Cardiac fibroblast (primary cell): ENCODE measurements at regions not wholly inside any gene's neighbourhood (a gene's known extent, or its start where the extent isn't known, plus 50 kb on each side); places are given as distances from the start of the nearest gene placed in this dataset.

Experiments used
- DNase-seq, 2 donors: peaks; one replicate each; pipeline versions ENCODE4 v3.0.0 to v3.0.0-alpha.2; 2010; ENCODE audit warnings: low read depth in 2 of 2
- H3K4me3 ChIP-seq, 2 donors: replicated peaks in 1 of 2; 1 replicate in 1 of 2; 2 replicates in 1 of 2; pipeline ENCODE4 v1.5.1; 2011; ENCODE audit warnings: low read depth in 2 of 2, low read length in 2 of 2, mild to moderate bottlenecking in 2 of 2, moderate library complexity in 1 of 2
- TF ChIP-seq, protein P1 (sequence below): IDR thresholded peaks from one replicate; pipeline ENCODE4 v1.5.1; 2011; ENCODE audit warnings: low read depth, mild to moderate bottlenecking, low read length, inconsistent platforms

GRCh38 chr20:24064092-24064491, 75.5 kb upstream of the GGTLC1 start:
- TF ChIP-seq, protein P1, sequence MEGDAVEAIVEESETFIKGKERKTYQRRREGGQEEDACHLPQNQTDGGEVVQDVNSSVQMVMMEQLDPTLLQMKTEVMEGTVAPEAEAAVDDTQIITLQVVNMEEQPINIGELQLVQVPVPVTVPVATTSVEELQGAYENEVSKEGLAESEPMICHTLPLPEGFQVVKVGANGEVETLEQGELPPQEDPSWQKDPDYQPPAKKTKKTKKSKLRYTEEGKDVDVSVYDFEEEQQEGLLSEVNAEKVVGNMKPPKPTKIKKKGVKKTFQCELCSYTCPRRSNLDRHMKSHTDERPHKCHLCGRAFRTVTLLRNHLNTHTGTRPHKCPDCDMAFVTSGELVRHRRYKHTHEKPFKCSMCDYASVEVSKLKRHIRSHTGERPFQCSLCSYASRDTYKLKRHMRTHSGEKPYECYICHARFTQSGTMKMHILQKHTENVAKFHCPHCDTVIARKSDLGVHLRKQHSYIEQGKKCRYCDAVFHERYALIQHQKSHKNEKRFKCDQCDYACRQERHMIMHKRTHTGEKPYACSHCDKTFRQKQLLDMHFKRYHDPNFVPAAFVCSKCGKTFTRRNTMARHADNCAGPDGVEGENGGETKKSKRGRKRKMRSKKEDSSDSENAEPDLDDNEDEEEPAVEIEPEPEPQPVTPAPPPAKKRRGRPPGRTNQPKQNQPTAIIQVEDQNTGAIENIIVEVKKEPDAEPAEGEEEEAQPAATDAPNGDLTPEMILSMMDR = no peak
- no peak overlapping the region for H3K4me3 ChIP-seq
- no peak for DNase-seq

DNA sequence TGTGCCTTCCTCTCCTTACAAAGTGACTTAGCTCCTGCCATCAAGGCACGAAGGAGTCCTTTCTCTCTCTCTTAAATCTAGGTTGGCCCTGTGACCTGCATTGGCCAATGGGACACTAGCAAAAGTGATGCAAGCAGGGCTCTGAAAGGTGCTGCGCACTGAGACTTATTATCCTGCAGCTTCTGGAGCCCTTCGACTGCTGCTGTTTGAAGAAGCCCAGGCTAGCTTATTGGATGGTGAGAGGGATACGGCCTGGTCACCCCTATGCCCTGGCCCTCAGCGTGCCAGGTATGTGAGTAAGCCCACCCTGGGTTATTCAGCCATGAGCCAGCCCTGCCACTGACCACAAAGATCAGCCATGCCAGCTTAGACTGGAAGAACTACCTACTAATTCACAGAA, 74.5 kb upstream of the GGTLC1 start:
- no peak for DNase-seq
- no peak overlapping the region for H3K4me3 ChIP-seq

DNA sequence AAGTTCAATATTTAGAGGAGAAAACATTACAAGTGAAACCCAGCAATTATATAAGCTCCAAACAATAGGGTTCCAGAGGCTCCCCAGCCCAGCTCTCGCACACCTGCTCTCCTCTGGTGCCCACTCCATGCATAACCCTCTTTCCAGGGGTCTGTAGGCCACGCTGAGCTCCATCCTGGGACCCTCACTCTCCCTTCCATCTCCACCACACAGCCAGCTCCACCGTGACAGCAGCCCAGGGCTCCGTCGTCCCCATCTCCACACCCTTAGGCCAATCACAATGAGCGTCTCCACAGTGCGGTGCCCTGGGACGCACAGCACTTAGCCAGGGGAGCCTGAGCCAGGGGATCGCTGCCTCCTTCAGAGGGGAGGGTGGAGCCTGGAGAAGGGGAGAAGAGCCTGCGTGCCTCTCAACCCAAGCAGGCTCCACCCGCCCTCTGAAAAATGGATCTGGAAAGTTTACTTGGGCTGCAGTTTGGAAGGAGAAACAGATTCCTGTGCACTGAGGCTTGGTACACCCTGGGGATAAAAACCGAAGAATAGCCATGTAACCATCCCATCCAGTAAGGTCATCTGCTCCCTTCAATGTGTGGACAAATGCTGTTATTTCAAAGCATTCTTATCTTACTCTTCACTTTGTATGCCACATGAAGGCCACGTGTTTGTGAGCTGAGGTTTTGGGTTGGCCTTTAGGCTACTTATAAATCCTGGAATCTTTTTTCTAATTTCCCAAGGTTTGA, 72.4 kb upstream of the GGTLC1 start:
- no peak for DNase-seq
- TF ChIP-seq, protein P1 = no peak
- H3K4me3 ChIP-seq = no peak overlapping the region

More for the DNA sequence above, 74.5 kb upstream of the GGTLC1 start:
- TF ChIP-seq, protein P1 = no peak

GRCh38 chr20:24059174-24059573, 70.6 kb upstream of the GGTLC1 start:
- DNase-seq = no peak
- no peak overlapping the region for H3K4me3 ChIP-seq
- TF ChIP-seq, protein P1 = no peak

GRCh38 chr20:24056491-24056890, 67.9 kb upstream of the GGTLC1 start:
- no peak overlapping the region for H3K4me3 ChIP-seq
- TF ChIP-seq, protein P1 = no peak
- no peak for DNase-seq

DNA sequence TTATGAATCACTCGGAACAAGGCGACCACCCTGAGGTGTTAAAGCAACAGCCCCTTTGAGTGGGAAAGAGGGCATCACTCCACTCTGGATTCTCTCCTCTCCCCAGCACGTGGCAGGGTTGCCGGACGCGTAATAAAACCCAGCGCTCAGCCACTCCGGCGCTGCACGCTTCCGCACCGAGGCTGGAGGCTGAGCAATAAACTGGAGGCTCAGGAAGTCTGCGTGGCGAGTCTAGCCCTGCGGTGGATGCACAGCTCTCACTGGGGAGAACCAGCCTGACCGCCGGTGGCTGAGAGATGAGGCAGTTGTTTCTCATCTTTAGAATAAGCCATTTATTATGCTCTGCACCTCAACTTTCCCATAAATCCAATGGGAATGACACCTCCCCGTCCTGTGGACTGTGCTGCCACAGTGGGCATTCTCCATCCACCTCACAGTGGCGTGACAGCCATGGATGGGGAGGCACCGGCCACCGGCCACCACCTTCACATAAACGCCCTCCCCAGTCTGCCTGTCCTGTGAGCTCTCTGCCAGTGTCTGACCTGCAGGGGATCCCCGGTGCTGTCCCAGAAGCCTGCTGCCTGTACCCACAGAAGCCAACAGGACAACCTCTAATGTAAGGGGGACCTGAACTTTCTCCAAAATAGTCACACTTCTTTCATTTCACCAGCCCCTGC, 64.2 kb upstream of the GGTLC1 start:
- no peak for DNase-seq
- no peak overlapping the region for H3K4me3 ChIP-seq
- TF ChIP-seq, protein P1 = no peak

DNA sequence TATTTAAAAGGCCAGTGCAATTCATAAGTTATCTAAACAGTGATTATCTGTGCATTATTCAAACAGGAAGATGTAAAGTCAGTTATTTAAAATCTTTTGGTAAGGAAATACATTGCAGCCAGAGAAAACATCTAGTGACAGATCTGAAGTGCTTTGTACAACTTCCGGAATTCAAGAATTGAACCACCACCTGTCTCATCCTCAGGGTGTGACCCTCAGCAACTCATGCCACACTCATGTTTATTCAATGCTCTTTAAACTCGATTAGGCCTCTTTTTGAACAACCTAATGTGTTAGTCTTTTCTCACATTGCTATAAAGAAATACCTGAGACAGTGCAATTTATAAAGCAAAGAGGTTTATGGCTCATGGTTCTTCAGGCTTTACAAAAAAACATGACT, 62.6 kb upstream of the GGTLC1 start:
- H3K4me3 ChIP-seq = no peak overlapping the region
- DNase-seq = no peak
- TF ChIP-seq, protein P1 = no peak
